ENCODE measurements at regions not wholly inside any gene's neighbourhood (a gene's known extent, or its start where the extent isn't known, plus 50 kb on each side); places are given as distances from the start of the nearest gene placed in this dataset.

DNA sequence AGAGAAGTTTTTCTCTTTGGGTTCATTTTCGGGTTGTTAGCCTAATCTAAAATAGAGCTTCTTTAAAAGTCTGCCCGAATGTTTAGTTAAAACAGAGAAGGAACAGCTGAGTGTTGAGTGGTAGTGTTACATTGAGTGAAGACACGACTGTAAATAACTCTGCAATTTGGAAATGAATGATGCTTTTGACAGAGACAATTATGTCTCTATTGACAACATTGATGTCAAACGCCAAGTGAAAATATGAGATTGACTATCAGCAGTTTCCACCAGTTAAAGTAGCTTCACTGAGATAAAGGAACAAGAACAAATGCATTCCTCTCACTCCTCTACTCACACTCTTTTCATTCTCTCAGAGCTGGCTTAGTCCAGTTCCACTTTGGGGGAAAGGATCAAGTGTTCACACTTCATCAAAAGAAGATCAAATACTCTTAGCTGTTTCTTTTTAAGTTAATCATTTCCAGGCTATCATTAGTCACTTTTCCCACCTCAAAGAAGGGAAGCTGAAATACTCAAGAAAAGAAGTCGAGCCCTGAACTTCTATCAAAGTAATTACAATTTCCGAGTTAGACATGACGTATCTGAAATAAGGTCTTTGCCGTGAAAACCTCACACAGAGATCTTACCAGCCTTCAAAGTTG, 399.1 kb upstream of the DPH6 start:
- no peak for TF ChIP-seq ZNF555 (tag by site-specific recombination; conservative IDR thresholded peaks at IDR 0.05)
- TF ChIP-seq, protein P1, sequence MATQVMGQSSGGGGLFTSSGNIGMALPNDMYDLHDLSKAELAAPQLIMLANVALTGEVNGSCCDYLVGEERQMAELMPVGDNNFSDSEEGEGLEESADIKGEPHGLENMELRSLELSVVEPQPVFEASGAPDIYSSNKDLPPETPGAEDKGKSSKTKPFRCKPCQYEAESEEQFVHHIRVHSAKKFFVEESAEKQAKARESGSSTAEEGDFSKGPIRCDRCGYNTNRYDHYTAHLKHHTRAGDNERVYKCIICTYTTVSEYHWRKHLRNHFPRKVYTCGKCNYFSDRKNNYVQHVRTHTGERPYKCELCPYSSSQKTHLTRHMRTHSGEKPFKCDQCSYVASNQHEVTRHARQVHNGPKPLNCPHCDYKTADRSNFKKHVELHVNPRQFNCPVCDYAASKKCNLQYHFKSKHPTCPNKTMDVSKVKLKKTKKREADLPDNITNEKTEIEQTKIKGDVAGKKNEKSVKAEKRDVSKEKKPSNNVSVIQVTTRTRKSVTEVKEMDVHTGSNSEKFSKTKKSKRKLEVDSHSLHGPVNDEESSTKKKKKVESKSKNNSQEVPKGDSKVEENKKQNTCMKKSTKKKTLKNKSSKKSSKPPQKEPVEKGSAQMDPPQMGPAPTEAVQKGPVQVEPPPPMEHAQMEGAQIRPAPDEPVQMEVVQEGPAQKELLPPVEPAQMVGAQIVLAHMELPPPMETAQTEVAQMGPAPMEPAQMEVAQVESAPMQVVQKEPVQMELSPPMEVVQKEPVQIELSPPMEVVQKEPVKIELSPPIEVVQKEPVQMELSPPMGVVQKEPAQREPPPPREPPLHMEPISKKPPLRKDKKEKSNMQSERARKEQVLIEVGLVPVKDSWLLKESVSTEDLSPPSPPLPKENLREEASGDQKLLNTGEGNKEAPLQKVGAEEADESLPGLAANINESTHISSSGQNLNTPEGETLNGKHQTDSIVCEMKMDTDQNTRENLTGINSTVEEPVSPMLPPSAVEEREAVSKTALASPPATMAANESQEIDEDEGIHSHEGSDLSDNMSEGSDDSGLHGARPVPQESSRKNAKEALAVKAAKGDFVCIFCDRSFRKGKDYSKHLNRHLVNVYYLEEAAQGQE (tag by site-specific recombination; IDR thresholded peaks at IDR 0.05) = no peak
- no peak for TF ChIP-seq ZNF394 (tag by site-specific recombination; IDR thresholded peaks at IDR 0.05; ENCODE audit: borderline replicate concordance)
- TF ChIP-seq, protein P2, sequence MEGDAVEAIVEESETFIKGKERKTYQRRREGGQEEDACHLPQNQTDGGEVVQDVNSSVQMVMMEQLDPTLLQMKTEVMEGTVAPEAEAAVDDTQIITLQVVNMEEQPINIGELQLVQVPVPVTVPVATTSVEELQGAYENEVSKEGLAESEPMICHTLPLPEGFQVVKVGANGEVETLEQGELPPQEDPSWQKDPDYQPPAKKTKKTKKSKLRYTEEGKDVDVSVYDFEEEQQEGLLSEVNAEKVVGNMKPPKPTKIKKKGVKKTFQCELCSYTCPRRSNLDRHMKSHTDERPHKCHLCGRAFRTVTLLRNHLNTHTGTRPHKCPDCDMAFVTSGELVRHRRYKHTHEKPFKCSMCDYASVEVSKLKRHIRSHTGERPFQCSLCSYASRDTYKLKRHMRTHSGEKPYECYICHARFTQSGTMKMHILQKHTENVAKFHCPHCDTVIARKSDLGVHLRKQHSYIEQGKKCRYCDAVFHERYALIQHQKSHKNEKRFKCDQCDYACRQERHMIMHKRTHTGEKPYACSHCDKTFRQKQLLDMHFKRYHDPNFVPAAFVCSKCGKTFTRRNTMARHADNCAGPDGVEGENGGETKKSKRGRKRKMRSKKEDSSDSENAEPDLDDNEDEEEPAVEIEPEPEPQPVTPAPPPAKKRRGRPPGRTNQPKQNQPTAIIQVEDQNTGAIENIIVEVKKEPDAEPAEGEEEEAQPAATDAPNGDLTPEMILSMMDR (tag by site-specific recombination; IDR thresholded peaks at IDR 0.05) = no peak
- no peak for TF ChIP-seq TCF7L2 (IDR thresholded peaks at IDR 0.05; ENCODE audit: borderline replicate concordance, low read depth, low read length)
- TF ChIP-seq, protein P3, sequence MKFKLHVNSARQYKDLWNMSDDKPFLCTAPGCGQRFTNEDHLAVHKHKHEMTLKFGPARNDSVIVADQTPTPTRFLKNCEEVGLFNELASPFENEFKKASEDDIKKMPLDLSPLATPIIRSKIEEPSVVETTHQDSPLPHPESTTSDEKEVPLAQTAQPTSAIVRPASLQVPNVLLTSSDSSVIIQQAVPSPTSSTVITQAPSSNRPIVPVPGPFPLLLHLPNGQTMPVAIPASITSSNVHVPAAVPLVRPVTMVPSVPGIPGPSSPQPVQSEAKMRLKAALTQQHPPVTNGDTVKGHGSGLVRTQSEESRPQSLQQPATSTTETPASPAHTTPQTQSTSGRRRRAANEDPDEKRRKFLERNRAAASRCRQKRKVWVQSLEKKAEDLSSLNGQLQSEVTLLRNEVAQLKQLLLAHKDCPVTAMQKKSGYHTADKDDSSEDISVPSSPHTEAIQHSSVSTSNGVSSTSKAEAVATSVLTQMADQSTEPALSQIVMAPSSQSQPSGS (tag by site-specific recombination; IDR thresholded peaks at IDR 0.05; ENCODE audit: low read depth) = no peak
- TF ChIP-seq ZNF416 (tag by site-specific recombination; IDR thresholded peaks at IDR 0.05) = no peak
- TF ChIP-seq, protein P4, sequence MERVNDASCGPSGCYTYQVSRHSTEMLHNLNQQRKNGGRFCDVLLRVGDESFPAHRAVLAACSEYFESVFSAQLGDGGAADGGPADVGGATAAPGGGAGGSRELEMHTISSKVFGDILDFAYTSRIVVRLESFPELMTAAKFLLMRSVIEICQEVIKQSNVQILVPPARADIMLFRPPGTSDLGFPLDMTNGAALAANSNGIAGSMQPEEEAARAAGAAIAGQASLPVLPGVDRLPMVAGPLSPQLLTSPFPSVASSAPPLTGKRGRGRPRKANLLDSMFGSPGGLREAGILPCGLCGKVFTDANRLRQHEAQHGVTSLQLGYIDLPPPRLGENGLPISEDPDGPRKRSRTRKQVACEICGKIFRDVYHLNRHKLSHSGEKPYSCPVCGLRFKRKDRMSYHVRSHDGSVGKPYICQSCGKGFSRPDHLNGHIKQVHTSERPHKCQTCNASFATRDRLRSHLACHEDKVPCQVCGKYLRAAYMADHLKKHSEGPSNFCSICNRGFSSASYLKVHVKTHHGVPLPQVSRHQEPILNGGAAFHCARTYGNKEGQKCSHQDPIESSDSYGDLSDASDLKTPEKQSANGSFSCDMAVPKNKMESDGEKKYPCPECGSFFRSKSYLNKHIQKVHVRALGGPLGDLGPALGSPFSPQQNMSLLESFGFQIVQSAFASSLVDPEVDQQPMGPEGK (tag by site-specific recombination; IDR thresholded peaks at IDR 0.05) = no peak
- no peak for TF ChIP-seq HOXC10 (CRISPR knock-in tag; IDR thresholded peaks at IDR 0.05)
- TF ChIP-seq ZNF140 (tag by site-specific recombination; IDR thresholded peaks at IDR 0.05) = no peak
- TF ChIP-seq ZNF324 (tag by site-specific recombination; IDR thresholded peaks at IDR 0.05) = no peak
- TF ChIP-seq, protein P5, sequence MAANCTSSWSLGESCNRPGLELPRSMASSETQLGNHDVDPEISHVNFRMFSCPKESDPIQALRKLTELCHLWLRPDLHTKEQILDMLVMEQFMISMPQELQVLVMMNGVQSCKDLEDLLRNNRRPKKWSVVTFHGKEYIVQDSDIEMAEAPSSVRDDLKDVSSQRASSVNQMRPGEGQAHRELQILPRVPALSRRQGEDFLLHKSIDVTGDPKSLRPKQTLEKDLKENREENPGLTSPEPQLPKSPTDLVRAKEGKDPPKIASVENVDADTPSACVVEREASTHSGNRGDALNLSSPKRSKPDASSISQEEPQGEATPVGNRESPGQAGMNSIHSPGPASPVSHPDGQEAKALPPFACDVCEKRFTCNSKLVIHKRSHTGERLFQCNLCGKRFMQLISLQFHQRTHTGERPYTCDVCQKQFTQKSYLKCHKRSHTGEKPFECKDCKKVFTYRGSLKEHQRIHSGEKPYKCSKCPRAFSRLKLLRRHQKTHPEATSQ (tag by site-specific recombination; IDR thresholded peaks at IDR 0.05) = no peak

Data from HEK293 (cell line).